Endothelial cell of umbilical vein (primary cell): ENCODE measurements at regions not wholly inside any gene's neighbourhood (a gene's known extent, or its start where the extent isn't known, plus 50 kb on each side); places are given as distances from the start of the nearest gene placed in this dataset.

Experiments
- BruUV-seq: library from RNA; stranded (reverse); fragments of 400-500 nt; replicated peaks from 2 replicates; lab custom pipeline; 2021; lab: Mats Ljungman, UMichigan
- CTCF ChIA-PET: fragments of 300-600, 350-600 bp; sonication (Branson Sonifier 250); formaldehyde crosslinking; loops from one replicate; lab custom pipeline; 2021; ENCODE audit warnings: antibody characterized with exemption, inconsistent platforms; lab: Charles Lee
- POLR2A ChIA-PET: fragments of 300-600, 350-600 bp; sonication (Branson Sonifier 250); formaldehyde crosslinking; loops from one replicate; lab custom pipeline; 2021; ENCODE audit warnings: antibody characterized with exemption, inconsistent platforms; lab: Charles Lee
- DNase-seq: peaks from one replicate; pipeline ENCODE4 v3.0.0-alpha.2; 2011; ENCODE audit warnings: low read depth, low spot score
- FAIRE-seq: peaks from 2 replicates; lab custom pipeline; 2011; peaks lifted over from hg19 to GRCh38; lab: Jason Lieb, UNC
- H2AFZ ChIP-seq: 2 replicates; pipeline ENCODE4 v1.6.0; 2012; ENCODE audit warnings: low read depth, low read length, control low read depth, inconsistent platforms
- H3K27ac ChIP-seq: 2 replicates; pipeline ENCODE4 v1.5.1; 2011; ENCODE audit warnings: low read depth, mild to moderate bottlenecking, control low read depth, low read length, moderate library complexity; ENCODE audit not compliant: insufficient read depth
- H3K27me3 ChIP-seq, 2 experiments: 2 replicates each; pipeline versions ENCODE4 v1.6.0 to v1.6.1; 2011; ENCODE audit warnings: low read length in 2 of 2, mixed read lengths in 1 of 2; ENCODE audit not compliant: control insufficient read depth in 2 of 2, insufficient read depth in 2 of 2
- H3K36me3 ChIP-seq, 2 experiments: 2 replicates in 1 of 2; 3 replicates in 1 of 2; pipeline ENCODE4 v1.5.1; 2011; ENCODE audit warnings: low read length in 2 of 2, mild to moderate bottlenecking in 1 of 2, moderate library complexity in 1 of 2; ENCODE audit not compliant: control insufficient read depth in 2 of 2, insufficient read depth in 2 of 2; ENCODE audit errors: extremely low read depth in 1 of 2
- H3K4me1 ChIP-seq: 3 replicates; pipeline ENCODE4 v1.5.1; 2011; ENCODE audit warnings: mild to moderate bottlenecking, low read length; ENCODE audit not compliant: control insufficient read depth, insufficient read depth; ENCODE audit errors: extremely low read depth
- H3K4me2 ChIP-seq: 2 replicates; pipeline ENCODE4 v1.6.1; 2011; ENCODE audit warnings: low read length, control low read depth, mixed read lengths; ENCODE audit not compliant: insufficient read depth
- H3K4me3 ChIP-seq, 3 experiments: fragments of 200-600 bp in 1 of 3; sonication (generic), shearing (Covaris generic) in 1 of 3; replicated peaks in 1 of 3; 2 replicates each; pipeline ENCODE4 v1.5.1; 2011 to 2016; ENCODE audit warnings: control low read depth in 3 of 3, low read length in 3 of 3, mild to moderate bottlenecking in 2 of 3, inconsistent platforms in 1 of 3, low read depth in 1 of 3, moderate library complexity in 1 of 3; ENCODE audit not compliant: insufficient read depth in 1 of 3
- H3K79me2 ChIP-seq: 2 replicates; pipeline ENCODE4 v1.6.0; 2012; ENCODE audit warnings: low read length, inconsistent platforms; ENCODE audit not compliant: control insufficient read depth, insufficient read depth
- H3K9ac ChIP-seq: replicated peaks from 2 replicates; pipeline ENCODE3; 2011; ENCODE audit warnings: low read length, control low read depth; ENCODE audit not compliant: insufficient read depth; ENCODE audit errors: extremely low read depth
- H3K9me1 ChIP-seq: replicated peaks from 3 replicates; pipeline ENCODE4 v1.6.0; 2011; ENCODE audit warnings: mild to moderate bottlenecking, low read length; ENCODE audit not compliant: control insufficient read depth, insufficient read depth; ENCODE audit errors: extremely low read depth
- H3K9me3 ChIP-seq: replicated peaks from 2 replicates; pipeline ENCODE4 v1.5.1; 2012; ENCODE audit warnings: low read length, inconsistent platforms; ENCODE audit not compliant: control insufficient read depth, insufficient read depth
- H4K20me1 ChIP-seq: replicated peaks from 2 replicates; pipeline ENCODE3; 2011; ENCODE audit warnings: mild to moderate bottlenecking, low read length; ENCODE audit not compliant: control insufficient read depth, insufficient read depth; ENCODE audit errors: extremely low read depth
- CTCF ChIP-seq, 2 donors: IDR thresholded peaks; 1 replicate in 1 of 2; 2 replicates in 1 of 2; pipeline ENCODE4 v1.5.1; 2011; ENCODE audit warnings: low read length in 2 of 2, mild to moderate bottlenecking in 2 of 2, moderate library complexity in 2 of 2, control low read depth in 1 of 2, inconsistent platforms in 1 of 2, low read depth in 1 of 2; ENCODE audit not compliant: insufficient read depth in 1 of 2; ENCODE audit errors: extremely low read depth in 1 of 2
- EZH2 ChIP-seq: IDR thresholded peaks from 2 replicates; pipeline ENCODE4 v1.6.1; 2012; ENCODE audit warnings: borderline replicate concordance, low read depth, mild to moderate bottlenecking, moderate library complexity, low read length, inconsistent platforms; ENCODE audit not compliant: severe bottlenecking
- FOS ChIP-seq: IDR thresholded peaks from 2 replicates; pipeline ENCODE4 v1.6.1; 2011; ENCODE audit warnings: mild to moderate bottlenecking, low read length, moderate library complexity, borderline replicate concordance; ENCODE audit not compliant: insufficient read depth
- GATA2 ChIP-seq: IDR thresholded peaks from 2 replicates; pipeline ENCODE4 v1.7.0; 2011; ENCODE audit warnings: low read depth, mild to moderate bottlenecking, moderate library complexity, mixed read lengths, low read length; ENCODE audit not compliant: insufficient read length, insufficient read depth
- JUN ChIP-seq: IDR thresholded peaks from 2 replicates; pipeline ENCODE4 v1.6.1; 2011; ENCODE audit warnings: borderline replicate concordance, low read depth; ENCODE audit not compliant: insufficient read length, insufficient read depth
- MAX ChIP-seq: IDR thresholded peaks from 2 replicates; pipeline ENCODE4 v1.6.1; 2011; ENCODE audit not compliant: insufficient read depth, insufficient read length
- MYC ChIP-seq: IDR thresholded peaks from one replicate; pipeline ENCODE4 v1.6.1; 2011; ENCODE audit warnings: mild to moderate bottlenecking, low read depth, low read length
- POLR2A ChIP-seq: IDR thresholded peaks from 2 replicates; pipeline ENCODE4 v1.6.1; 2012; ENCODE audit warnings: low read depth, mild to moderate bottlenecking, control low read depth, low read length
- POLR2AphosphoS5 ChIP-seq: IDR thresholded peaks from 2 replicates; pipeline ENCODE4 v1.6.1; 2012; ENCODE audit warnings: low read depth, mild to moderate bottlenecking, control low read depth, low read length, moderate library complexity; ENCODE audit not compliant: insufficient read depth
- dilution Hi-C: fragments of 300-500 bp; cut with MboI; formaldehyde crosslinking; loops from one replicate; pipeline ENCODE4 v1.15.0; 2019; ENCODE audit warnings: low sequenced_read_pairs; ENCODE audit not compliant: extremely low pct_ligation_motif_present
- intact Hi-C: fragments of 100-400 bp; cut with micrococcal nuclease; formaldehyde crosslinking; loops from one replicate; pipeline ENCODE4 v1.10.0; 2022

- no peak for TF ChIP-seq POLR2A
- no peak for TF ChIP-seq JUN
- TF ChIP-seq EZH2: no peak
- no peak for TF ChIP-seq FOS
- TF ChIP-seq GATA2: no peak
- TF ChIP-seq MYC: no peak
- TF ChIP-seq MAX: no peak
- no peak for TF ChIP-seq CTCF (IDR thresholded peaks at IDR 0.05; ENCODE audit: extremely low read depth in 1 of 2, insufficient read depth in 1 of 2, low read depth in 1 of 2, low read length in 2 of 2)
- no peak for TF ChIP-seq POLR2AphosphoS5
- FAIRE-seq: no peak
- Histone ChIP-seq H2AFZ (no peak overlapping the region), H3K4me3 (no peak overlapping the region), H3K9ac (no peak overlapping the region), H3K9me3 (no peaks in the 10 kb centered on the region), H3K4me1 (no peaks in the 10 kb centered on the region), H3K27ac (no peak overlapping the region), H4K20me1 (no peaks in the 10 kb centered on the region), H3K36me3 (no peaks in the 10 kb centered on the region), H3K4me2 (no peak overlapping the region), H3K27me3 (no peaks in the 10 kb centered on the region), H3K9me1 (no peaks in the 10 kb centered on the region), H3K79me2 (no peaks in the 10 kb centered on the region)
- ChIA-PET CTCF (no interaction called here), POLR2A (no interaction called here)
- BruUV-seq: no TSS peak
- no peak for DNase-seq
- dilution Hi-C loops (no loop called here), intact Hi-C loops (no loop called here)
These were observed 287.4 kb upstream of the ALG10 start for GRCh38 chr12:33734871-33735270.
